GM12878 (cell line): ENCODE measurements at regions not wholly inside any gene's neighbourhood (a gene's known extent, or its start where the extent isn't known, plus 50 kb on each side); places are given as distances from the start of the nearest gene placed in this dataset.

Experiments
- ATAC-seq: fragments of 200-7000 bp; cut with Tn5 transposase; 3 replicates; pipeline ENCODE4 v1.9.1; 2020; ENCODE audit warnings: mild to moderate bottlenecking, moderate library complexity
- BruUV-seq: library from RNA; stranded (reverse); fragments of 400-500 nt; replicated peaks from 2 replicates; lab custom pipeline; 2021; lab: Mats Ljungman, UMichigan
- CTCF ChIA-PET: fragments of 300-600 bp; sonication (Branson Sonifier 250); formaldehyde crosslinking; extraction: SDS; loops from one replicate; lab custom pipeline; 2021; ENCODE audit warnings: inconsistent platforms; lab: Yijun Ruan, JAX
- POLR2A ChIA-PET: fragments of 350-600 bp; formaldehyde crosslinking; extraction: SDS; loops from one replicate; lab custom pipeline; 2021; ENCODE audit warnings: inconsistent platforms; lab: Charles Lee
- RAD21 ChIA-PET: fragments of 300-600 bp; sonication (Branson Sonifier 250); formaldehyde crosslinking; loops from one replicate; lab custom pipeline; 2023; ENCODE audit warnings: antibody characterized with exemption; ENCODE audit not compliant: unreplicated experiment; lab: Charles Lee
- SMC1A ChIA-PET: fragments of 300-600 bp; sonication (Branson Sonifier 250); formaldehyde crosslinking; loops from one replicate; lab custom pipeline; 2023; ENCODE audit not compliant: unreplicated experiment, uncharacterized antibody; lab: Charles Lee
- DNase-seq: peaks from one replicate; pipeline ENCODE4 v3.0.0-alpha.2; 2011; ENCODE audit warnings: low read depth, low spot score
- FAIRE-seq: peaks from 3 replicates; lab custom pipeline; 2011; peaks lifted over from hg19 to GRCh38; lab: Jason Lieb, UNC
- H2AFZ ChIP-seq: 2 replicates; pipeline ENCODE4 v1.6.0; 2011; ENCODE audit warnings: low read depth, low read length, control low read depth; ENCODE audit not compliant: control insufficient read depth
- H3K27ac ChIP-seq: 2 replicates; pipeline ENCODE4 v1.5.1; 2011; ENCODE audit warnings: control low read depth; ENCODE audit not compliant: control insufficient read depth, insufficient read depth
- H3K27me3 ChIP-seq, 2 experiments: replicated peaks in 1 of 2; 2 replicates each; pipeline versions ENCODE4 v1.6.0 to v1.6.1; 2011; ENCODE audit warnings: low read length in 1 of 2; ENCODE audit not compliant: control insufficient read depth in 2 of 2, insufficient read depth in 2 of 2
- H3K36me3 ChIP-seq, 2 experiments: 2 replicates each; pipeline ENCODE4 v1.5.1; 2011; ENCODE audit warnings: low read length in 1 of 2; ENCODE audit not compliant: control insufficient read depth in 2 of 2, insufficient read depth in 2 of 2
- H3K4me1 ChIP-seq: 2 replicates; pipeline ENCODE4 v1.6.1; 2011; ENCODE audit warnings: mild to moderate bottlenecking, low read length, moderate library complexity, mixed read lengths; ENCODE audit not compliant: control insufficient read depth, insufficient read depth
- H3K4me2 ChIP-seq: 2 replicates; pipeline ENCODE4 v1.6.0; 2011; ENCODE audit warnings: control low read depth; ENCODE audit not compliant: control insufficient read depth, insufficient read depth
- H3K4me3 ChIP-seq: fragments of 200-600 bp; sonication (generic); 2 replicates; pipeline ENCODE4 v1.5.1; 2016
- H3K79me2 ChIP-seq: 2 replicates; pipeline ENCODE4 v1.6.0; 2011; ENCODE audit warnings: low read length; ENCODE audit not compliant: control insufficient read depth, insufficient read depth
- H3K9ac ChIP-seq: 2 replicates; pipeline ENCODE4 v1.8.0; 2011; ENCODE audit warnings: low read length, control low read depth, mixed read lengths; ENCODE audit not compliant: control insufficient read depth, insufficient read depth
- H3K9me3 ChIP-seq: replicated peaks from 3 replicates; pipeline ENCODE4 v1.5.1; 2011; ENCODE audit warnings: mild to moderate bottlenecking, low read length; ENCODE audit not compliant: control insufficient read depth, insufficient read depth
- H4K20me1 ChIP-seq: 2 replicates; pipeline ENCODE4 v1.6.0; 2011; ENCODE audit not compliant: control insufficient read depth, insufficient read depth
- BACH1 ChIP-seq: fragments of 450-650 bp; IDR thresholded peaks from 2 replicates; pipeline ENCODE4 v1.6.1; 2017; ENCODE audit warnings: mild to moderate bottlenecking, borderline replicate concordance
- CBX5 ChIP-seq: sonication (generic); IDR thresholded peaks from 2 replicates; pipeline ENCODE4 v1.6.1; 2016; ENCODE audit warnings: low read depth, moderate library complexity, mild to moderate bottlenecking, inconsistent platforms
- CHD2 ChIP-seq: IDR thresholded peaks from 2 replicates; pipeline ENCODE4 v1.6.1; 2011; ENCODE audit warnings: low read depth, low read length, improper control_type of control experiment, borderline replicate concordance
- EGR1 ChIP-seq, 2 experiments: IDR thresholded peaks; 1 replicate in 1 of 2; 2 replicates in 1 of 2; pipeline ENCODE4 v1.6.1; 2011 to 2012; ENCODE audit warnings: low read depth in 2 of 2, low read length in 2 of 2, borderline replicate concordance in 1 of 2, mild to moderate bottlenecking in 1 of 2, moderate library complexity in 1 of 2
- FOXM1 ChIP-seq: IDR thresholded peaks from 2 replicates; pipeline ENCODE4 v1.6.1; 2012; ENCODE audit warnings: low read depth, mild to moderate bottlenecking, inconsistent platforms, low read length, moderate library complexity
- JUNB ChIP-seq: IDR thresholded peaks from 2 replicates; pipeline ENCODE4 v1.6.1; 2016; ENCODE audit warnings: antibody characterized with exemption, mild to moderate bottlenecking
- MYC ChIP-seq: IDR thresholded peaks from 2 replicates; pipeline ENCODE4 v1.6.1; 2011; ENCODE audit warnings: mild to moderate bottlenecking, low read length, moderate library complexity, inconsistent platforms; ENCODE audit not compliant: insufficient read depth, insufficient replicate concordance, insufficient read length, severe bottlenecking
- NRF1 ChIP-seq: conservative IDR thresholded peaks from 2 replicates; pipeline ENCODE4 v1.6.1; 2011; ENCODE audit warnings: mild to moderate bottlenecking, low read depth, low read length, improper control_type of control experiment
- PML ChIP-seq: IDR thresholded peaks from 2 replicates; pipeline ENCODE4 v1.6.1; 2012; ENCODE audit warnings: low read length, inconsistent platforms
- RAD21 ChIP-seq: IDR thresholded peaks from 2 replicates; pipeline ENCODE4 v1.6.1; 2011; ENCODE audit warnings: mild to moderate bottlenecking, low read depth, low read length, moderate library complexity; ENCODE audit not compliant: insufficient read depth
- SMAD5 ChIP-seq: IDR thresholded peaks from 2 replicates; pipeline ENCODE4 v1.6.1; 2016; ENCODE audit warnings: antibody characterized with exemption, low read depth
- WGBS: methylation state at CpG from one replicate; pipeline ENCODE4 v1.1.6; 2016; ENCODE audit warnings: low lambda C conversion rate; ENCODE audit not compliant: insufficient replicate concordance, insufficient coverage; ENCODE audit errors: missing lambda C conversion rate; 5-methylcytosine and 5-hydroxymethylcytosine counted together
- in situ Hi-C: fragments of 300-500 bp; cut with MboI; formaldehyde crosslinking; loops from 9 replicates; pipeline ENCODE4 v1.14.3; 2018; ENCODE audit warnings: mixed read lengths
- intact Hi-C: fragments of 100-400 bp; cut with micrococcal nuclease; formaldehyde crosslinking; loops from one replicate; pipeline ENCODE4 v1.14.2; 2022; ENCODE audit not compliant: unreplicated experiment
- TF ChIP-seq, protein P1 (sequence below): fragments of 450-650 bp; IDR thresholded peaks from 2 replicates; pipeline ENCODE4 v1.6.1; 2017; ENCODE audit warnings: mild to moderate bottlenecking
- TF ChIP-seq, protein P2 (sequence below): IDR thresholded peaks from 2 replicates; pipeline ENCODE4 v1.6.1; 2011; ENCODE audit warnings: low read depth, mild to moderate bottlenecking, low read length, moderate library complexity, borderline replicate concordance; ENCODE audit errors: extremely low read depth
- TF ChIP-seq, protein P3 (sequence below): fragments of 450-650 bp; IDR thresholded peaks from 2 replicates; pipeline ENCODE4 v1.6.1; 2018; ENCODE audit warnings: borderline replicate concordance, mild to moderate bottlenecking; ENCODE audit not compliant: partially characterized antibody

DNA sequence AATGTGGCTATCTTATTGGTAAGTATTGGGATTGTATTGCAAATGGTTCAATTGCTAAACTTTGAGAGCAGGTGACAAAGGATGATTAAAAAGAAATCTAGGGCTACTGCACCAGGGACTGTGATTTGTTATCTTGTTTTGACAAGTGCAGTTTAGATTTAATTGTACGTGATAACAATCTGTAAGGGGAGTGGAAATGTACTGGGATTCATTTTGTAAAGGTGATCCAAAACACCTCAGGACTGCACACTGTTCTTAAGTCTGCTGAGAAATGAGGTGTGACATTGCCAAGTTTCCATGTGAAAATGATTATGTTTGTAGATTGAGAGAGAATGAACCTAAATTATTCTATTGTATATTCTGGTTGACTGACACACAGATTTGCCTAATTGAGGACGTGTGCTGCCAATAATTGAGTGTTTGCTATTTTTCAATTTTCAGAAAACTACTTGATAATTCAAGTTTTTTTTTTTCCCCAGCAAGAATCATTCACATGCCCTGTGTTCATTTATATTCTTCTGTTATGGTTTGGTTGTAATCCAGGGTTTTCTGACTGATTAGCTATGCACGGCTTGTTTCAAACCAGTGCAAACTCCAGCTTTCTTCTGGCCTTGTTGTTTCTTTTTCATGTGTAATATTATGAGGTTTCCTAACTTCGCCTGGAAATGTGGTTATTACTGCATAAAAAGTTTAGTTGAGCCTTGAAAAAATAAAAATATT lies 308.0 kb downstream of the OLFM4 start:
- CTCF ChIA-PET: no interaction called here
- no peak overlapping the region for H3K27ac ChIP-seq
- no peak overlapping the region for H3K4me2 ChIP-seq
- H3K4me1 ChIP-seq: no peaks in the 10 kb centered on the region
- H3K4me3 ChIP-seq: no peak overlapping the region
- SMC1A ChIA-PET: no interaction called here
- in situ Hi-C loops (no loop called here), intact Hi-C loops (no loop called here)
- FAIRE-seq: no peak
- RAD21 ChIA-PET: no interaction called here
- H3K9ac ChIP-seq: no peak overlapping the region
- WGBS: 0% methylated on average over 4 of the region's 4 CpGs
- TF ChIP-seq PML (no peak), CBX5 (no peak), FOXM1 (no peak), MYC (no peak), EGR1 (IDR thresholded peaks at IDR 0.05; ENCODE audit: borderline replicate concordance in 1 of 2, low read depth in 2 of 2, low read length in 2 of 2) (no peak), SMAD5 (no peak), JUNB (no peak), CHD2 (no peak), NRF1 (no peak), RAD21 (no peak), BACH1 (no peak)
- TF ChIP-seq, protein P1, sequence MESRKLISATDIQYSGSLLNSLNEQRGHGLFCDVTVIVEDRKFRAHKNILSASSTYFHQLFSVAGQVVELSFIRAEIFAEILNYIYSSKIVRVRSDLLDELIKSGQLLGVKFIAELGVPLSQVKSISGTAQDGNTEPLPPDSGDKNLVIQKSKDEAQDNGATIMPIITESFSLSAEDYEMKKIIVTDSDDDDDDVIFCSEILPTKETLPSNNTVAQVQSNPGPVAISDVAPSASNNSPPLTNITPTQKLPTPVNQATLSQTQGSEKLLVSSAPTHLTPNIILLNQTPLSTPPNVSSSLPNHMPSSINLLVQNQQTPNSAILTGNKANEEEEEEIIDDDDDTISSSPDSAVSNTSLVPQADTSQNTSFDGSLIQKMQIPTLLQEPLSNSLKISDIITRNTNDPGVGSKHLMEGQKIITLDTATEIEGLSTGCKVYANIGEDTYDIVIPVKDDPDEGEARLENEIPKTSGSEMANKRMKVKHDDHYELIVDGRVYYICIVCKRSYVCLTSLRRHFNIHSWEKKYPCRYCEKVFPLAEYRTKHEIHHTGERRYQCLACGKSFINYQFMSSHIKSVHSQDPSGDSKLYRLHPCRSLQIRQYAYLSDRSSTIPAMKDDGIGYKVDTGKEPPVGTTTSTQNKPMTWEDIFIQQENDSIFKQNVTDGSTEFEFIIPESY: no peak
- TF ChIP-seq, protein P2, sequence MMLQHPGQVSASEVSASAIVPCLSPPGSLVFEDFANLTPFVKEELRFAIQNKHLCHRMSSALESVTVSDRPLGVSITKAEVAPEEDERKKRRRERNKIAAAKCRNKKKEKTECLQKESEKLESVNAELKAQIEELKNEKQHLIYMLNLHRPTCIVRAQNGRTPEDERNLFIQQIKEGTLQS: no peak
- TF ChIP-seq, protein P3, sequence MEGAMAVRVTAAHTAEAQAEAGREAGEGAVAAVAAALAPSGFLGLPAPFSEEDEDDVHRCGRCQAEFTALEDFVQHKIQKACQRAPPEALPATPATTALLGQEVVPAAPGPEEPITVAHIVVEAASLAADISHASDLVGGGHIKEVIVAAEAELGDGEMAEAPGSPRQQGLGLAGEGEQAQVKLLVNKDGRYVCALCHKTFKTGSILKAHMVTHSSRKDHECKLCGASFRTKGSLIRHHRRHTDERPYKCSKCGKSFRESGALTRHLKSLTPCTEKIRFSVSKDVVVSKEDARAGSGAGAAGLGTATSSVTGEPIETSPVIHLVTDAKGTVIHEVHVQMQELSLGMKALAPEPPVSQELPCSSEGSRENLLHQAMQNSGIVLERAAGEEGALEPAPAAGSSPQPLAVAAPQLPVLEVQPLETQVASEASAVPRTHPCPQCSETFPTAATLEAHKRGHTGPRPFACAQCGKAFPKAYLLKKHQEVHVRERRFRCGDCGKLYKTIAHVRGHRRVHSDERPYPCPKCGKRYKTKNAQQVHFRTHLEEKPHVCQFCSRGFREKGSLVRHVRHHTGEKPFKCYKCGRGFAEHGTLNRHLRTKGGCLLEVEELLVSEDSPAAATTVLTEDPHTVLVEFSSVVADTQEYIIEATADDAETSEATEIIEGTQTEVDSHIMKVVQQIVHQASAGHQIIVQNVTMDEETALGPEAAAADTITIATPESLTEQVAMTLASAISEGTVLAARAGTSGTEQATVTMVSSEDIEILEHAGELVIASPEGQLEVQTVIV: no peak
- ATAC-seq: no peak
- H2AFZ ChIP-seq: no peak overlapping the region
- H4K20me1 ChIP-seq: no peaks in the 10 kb centered on the region
- no peaks in the 10 kb centered on the region for H3K9me3 ChIP-seq
- no TSS peak for BruUV-seq
- no peaks in the 10 kb centered on the region for H3K36me3 ChIP-seq
- DNase-seq: no peak
- POLR2A ChIA-PET: no interaction called here
- H3K79me2 ChIP-seq: no peaks in the 10 kb centered on the region
- no peaks in the 10 kb centered on the region for H3K27me3 ChIP-seq
